GM12873 (cell line): ENCODE measurements at regions not wholly inside any gene's neighbourhood (a gene's known extent, or its start where the extent isn't known, plus 50 kb on each side); places are given as distances from the start of the nearest gene placed in this dataset.

Source experiments
- CTCF ChIP-seq: IDR thresholded peaks from 2 replicates; pipeline ENCODE4 v1.5.1; 2012; ENCODE audit warnings: low read depth, mild to moderate bottlenecking, moderate library complexity, low read length, control low read depth; ENCODE audit not compliant: insufficient read depth; ENCODE audit errors: missing control alignments

DNA sequence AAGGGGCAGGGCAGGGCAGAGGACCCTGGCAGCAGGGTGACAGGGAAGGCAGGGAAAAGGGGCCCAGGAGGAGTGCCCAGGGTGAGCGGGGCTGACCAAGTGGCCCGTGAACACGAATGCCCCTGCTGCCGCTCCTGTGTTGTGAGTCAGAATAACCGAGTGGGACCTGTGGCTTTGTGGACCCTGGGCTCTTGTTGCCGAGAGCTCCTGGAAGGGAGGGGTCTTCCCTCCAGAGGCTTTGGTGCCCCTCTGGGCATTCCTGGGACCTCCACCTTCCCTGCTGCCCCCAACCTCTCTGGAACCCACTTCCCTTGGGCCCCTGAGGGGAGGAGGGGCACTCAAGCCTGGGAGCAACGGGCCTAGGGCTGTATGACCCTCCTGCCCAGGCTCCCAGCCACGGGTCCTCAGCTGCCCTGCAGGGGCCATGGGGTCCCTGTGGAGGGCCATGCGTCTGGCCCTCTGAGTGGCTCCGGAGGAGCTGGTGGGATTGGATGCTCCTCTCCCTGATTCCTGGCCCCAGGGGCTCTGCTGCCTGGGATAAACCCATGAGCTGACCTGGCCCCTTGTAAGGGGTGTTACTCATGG, 319.4 kb downstream of the TMEM121 start:
- TF ChIP-seq CTCF = no peak

DNA sequence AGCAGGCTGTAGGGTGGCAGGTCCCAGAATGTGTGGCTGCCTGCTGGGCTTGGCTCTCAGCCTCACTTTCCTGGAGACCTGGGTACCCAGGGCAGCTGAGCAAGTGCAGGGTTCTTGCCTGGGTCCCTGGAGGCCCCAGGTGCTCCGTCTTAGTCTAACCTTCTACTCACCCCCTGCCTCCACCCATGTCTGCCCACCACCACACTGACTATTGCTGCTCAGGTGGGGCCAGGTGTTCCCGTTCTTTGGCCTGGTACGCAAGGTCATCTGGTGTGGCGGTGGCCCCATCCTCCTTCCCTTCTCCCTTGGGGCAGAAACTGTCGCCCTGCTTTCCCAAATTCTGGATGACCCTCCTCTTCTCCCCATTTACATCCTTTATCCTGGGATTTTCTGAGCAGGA, 319.9 kb downstream of the TMEM121 start:
- TF ChIP-seq CTCF = no peak

DNA sequence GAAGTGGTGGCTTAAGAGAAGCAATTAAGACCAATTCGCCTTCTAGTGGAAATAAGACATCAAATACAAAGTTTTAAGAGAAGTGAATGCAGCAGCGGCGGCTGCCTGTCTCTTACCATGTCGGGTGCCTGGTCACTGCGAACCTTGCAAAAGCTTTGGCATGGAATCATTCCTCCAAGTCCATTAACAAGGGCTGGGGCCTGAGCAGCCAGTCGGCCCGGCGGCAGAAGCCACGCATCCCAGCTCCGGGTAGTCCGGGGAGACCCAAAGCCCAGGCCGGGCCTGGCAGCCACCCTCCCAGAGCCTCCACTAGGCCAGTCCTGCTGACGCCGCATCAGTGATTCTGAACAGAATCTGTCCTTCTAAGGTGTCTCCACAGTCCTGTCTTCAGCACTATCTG, 321.0 kb downstream of the TMEM121 start:
- no peak for TF ChIP-seq CTCF

DNA sequence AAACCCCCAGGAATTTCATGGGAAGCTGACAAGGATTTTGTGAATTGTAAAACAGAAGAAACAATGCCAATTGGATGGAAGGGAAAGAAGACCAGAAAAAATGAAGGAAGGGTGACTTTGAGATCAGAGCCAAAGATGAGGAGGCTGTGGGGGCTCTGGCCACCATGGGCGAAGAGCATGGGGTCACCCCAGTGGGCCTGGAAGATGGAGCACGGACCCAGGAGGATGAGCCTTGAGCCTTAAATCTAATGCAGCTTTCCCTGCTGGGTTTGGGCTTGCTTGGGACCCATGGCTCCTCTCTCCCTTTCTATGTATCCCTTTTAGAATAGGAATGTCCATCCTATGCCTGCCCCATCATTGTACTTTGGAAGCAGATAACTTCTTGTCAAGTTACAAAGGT, 322.2 kb downstream of the TMEM121 start:
- no peak for TF ChIP-seq CTCF

- no peak for TF ChIP-seq CTCF
Measured at GRCh38 chr14:105849933-105850626, 323.7 kb downstream of the TMEM121 start.

GRCh38 chr14:105850853-105851581, 324.6 kb downstream of the TMEM121 start:
- no peak for TF ChIP-seq CTCF

GRCh38 chr14:105851716-105852377, 325.5 kb downstream of the TMEM121 start:
- TF ChIP-seq CTCF = no peak
